Activated CD4-positive, alpha-beta T cell treated with anti-CD3 and anti-CD28 coated beads, Interleukin-2, amount 50 U/mL, for 48 hours (primary cell): ENCODE measurements at regions not wholly inside any gene's neighbourhood (a gene's known extent, or its start where the extent isn't known, plus 50 kb on each side); places are given as distances from the start of the nearest gene placed in this dataset.
"Not testable (repeated sequence)": the region's sequence is repeated elsewhere in the genome, so short reads cannot be mapped to it uniquely, and the experiment has no call there.

Source experiments
- DNase-seq, 2 experiments: peaks; one replicate each; pipeline ENCODE4 v3.0.0-alpha.2; 2020

GRCh38 chr7:65809259-65809981 lies 63.5 kb upstream of the VKORC1L1 start:
- DNase-seq: no peak

- DNase-seq: no peak
Observed at GRCh38 chr7:65809982-65810288, 62.9 kb upstream of the VKORC1L1 start.

GRCh38 chr7:65812281-65812680 lies 60.6 kb upstream of the VKORC1L1 start:
- DNase-seq: no peak

GRCh38 chr7:65814556-65815167 lies 58.2 kb upstream of the VKORC1L1 start:
- DNase-seq: not testable (repeated sequence)

GRCh38 chr7:65820287-65820950 lies 52.5 kb upstream of the VKORC1L1 start:
- DNase-seq: no peak
